ENCODE measurements at regions not wholly inside any gene's neighbourhood (a gene's known extent, or its start where the extent isn't known, plus 50 kb on each side); places are given as distances from the start of the nearest gene placed in this dataset.

DNA sequence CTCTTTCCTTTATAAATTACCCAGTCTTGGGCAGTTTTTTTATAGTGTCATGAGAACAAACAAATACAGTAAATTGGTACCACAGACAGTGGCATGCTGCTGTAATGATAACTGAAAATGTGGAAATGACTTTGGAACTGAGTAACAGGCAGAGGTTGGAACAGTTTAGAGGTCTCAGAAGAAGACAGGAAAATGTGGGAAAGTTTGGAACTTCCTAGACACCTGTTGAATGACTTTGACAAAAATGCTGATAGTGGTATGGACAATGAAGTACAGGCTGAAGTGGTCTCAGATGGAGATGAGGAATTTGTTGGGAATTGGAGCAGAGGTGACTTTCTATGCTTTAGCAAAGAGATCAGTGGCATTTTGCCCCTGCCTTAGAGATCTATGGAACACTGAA, 1128.4 kb upstream of the POT1 start:
- TF ChIP-seq, protein P1, sequence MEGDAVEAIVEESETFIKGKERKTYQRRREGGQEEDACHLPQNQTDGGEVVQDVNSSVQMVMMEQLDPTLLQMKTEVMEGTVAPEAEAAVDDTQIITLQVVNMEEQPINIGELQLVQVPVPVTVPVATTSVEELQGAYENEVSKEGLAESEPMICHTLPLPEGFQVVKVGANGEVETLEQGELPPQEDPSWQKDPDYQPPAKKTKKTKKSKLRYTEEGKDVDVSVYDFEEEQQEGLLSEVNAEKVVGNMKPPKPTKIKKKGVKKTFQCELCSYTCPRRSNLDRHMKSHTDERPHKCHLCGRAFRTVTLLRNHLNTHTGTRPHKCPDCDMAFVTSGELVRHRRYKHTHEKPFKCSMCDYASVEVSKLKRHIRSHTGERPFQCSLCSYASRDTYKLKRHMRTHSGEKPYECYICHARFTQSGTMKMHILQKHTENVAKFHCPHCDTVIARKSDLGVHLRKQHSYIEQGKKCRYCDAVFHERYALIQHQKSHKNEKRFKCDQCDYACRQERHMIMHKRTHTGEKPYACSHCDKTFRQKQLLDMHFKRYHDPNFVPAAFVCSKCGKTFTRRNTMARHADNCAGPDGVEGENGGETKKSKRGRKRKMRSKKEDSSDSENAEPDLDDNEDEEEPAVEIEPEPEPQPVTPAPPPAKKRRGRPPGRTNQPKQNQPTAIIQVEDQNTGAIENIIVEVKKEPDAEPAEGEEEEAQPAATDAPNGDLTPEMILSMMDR (IDR thresholded peaks at IDR 0.05; ENCODE audit: low read length), result no peak
- TF ChIP-seq EZH2 (IDR thresholded peaks at IDR 0.05; ENCODE audit: borderline replicate concordance, low read length), result no peak

Measured in OCI-LY1 (cell line).